ENCODE measurements at regions not wholly inside any gene's neighbourhood (a gene's known extent, or its start where the extent isn't known, plus 50 kb on each side); places are given as distances from the start of the nearest gene placed in this dataset.

DNA sequence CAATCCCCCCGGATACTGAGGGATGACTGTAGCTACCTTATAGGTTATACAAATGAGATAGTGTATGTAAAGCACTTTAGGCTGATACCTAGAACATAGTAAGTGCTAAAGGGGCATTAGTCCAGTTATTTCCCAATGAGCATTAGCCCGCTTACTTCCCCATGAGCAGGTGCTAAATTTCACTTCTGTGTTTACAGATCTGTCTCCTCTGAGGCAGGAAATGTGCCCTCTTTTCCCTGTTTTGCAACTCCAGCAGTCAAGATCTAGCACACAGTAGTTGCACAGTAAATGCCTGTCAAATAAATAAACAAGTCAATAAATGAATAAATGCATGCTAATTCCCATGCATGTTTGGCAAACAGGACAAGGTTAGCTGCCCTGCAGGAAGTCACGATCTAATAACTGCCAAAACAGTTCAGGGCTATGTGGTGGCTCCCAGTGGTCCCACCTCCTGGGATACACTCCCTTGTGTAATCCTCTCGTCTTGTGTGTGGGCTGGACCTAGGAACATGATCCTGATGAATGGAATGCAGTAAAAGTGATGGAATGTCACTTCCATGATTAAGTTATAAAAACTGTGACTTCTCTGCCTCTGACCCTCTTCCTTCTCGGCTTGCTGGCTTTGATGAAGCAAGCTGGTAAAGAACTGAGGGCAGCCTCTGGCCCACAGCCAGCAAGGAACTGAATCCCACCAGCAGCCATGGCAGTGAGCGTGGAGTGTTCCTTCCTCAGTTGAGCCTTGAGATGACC, 459.0 kb downstream of the SOX6 start:
- no peaks in the 10 kb centered on the region for H3K9me3 Mint-ChIP-seq (ENCODE audit: unreplicated experiment)
- H3K4me3 Mint-ChIP-seq (ENCODE audit: unreplicated experiment) = no peak overlapping the region
- TF ChIP-seq, protein P1, sequence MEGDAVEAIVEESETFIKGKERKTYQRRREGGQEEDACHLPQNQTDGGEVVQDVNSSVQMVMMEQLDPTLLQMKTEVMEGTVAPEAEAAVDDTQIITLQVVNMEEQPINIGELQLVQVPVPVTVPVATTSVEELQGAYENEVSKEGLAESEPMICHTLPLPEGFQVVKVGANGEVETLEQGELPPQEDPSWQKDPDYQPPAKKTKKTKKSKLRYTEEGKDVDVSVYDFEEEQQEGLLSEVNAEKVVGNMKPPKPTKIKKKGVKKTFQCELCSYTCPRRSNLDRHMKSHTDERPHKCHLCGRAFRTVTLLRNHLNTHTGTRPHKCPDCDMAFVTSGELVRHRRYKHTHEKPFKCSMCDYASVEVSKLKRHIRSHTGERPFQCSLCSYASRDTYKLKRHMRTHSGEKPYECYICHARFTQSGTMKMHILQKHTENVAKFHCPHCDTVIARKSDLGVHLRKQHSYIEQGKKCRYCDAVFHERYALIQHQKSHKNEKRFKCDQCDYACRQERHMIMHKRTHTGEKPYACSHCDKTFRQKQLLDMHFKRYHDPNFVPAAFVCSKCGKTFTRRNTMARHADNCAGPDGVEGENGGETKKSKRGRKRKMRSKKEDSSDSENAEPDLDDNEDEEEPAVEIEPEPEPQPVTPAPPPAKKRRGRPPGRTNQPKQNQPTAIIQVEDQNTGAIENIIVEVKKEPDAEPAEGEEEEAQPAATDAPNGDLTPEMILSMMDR (IDR thresholded peaks at IDR 0.05) = no peak
- no peak overlapping the region for H3K27ac Mint-ChIP-seq (ENCODE audit: unreplicated experiment)
- H3K27me3 Mint-ChIP-seq (ENCODE audit: unreplicated experiment) = peaks cover 3% of the 10 kb centered on the region
- H3K36me3 Mint-ChIP-seq (ENCODE audit: unreplicated experiment) = no peaks in the 10 kb centered on the region
- no peak for DNase-seq (ENCODE audit: extremely low spot score, unreplicated experiment)
- peaks cover 10% of the 10 kb centered on the region for H3K4me1 Mint-ChIP-seq (ENCODE audit: unreplicated experiment)

DNA sequence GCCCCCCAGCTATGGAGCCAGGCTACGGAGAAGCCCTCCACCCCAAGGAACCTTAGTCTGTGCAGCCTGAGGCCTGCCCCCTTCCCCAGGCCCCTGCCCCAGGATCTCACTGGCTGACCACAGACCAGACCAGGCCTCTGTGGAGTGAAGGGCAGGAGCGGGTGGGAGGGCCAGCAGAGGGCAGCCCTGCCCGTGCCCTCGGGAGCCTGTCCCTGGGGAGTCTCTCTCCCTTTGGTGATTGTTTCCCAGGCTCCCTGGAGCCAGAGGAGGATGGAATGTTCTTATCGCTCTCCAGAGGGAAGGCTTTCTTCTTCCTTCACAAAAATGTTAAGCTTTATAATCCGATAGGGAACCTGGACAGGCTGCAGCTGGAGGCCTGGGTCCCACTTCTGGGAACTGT, 455.3 kb downstream of the SOX6 start:
- Mint-ChIP-seq H3K4me3 (ENCODE audit: unreplicated experiment) (no peak overlapping the region), H3K9me3 (ENCODE audit: unreplicated experiment) (no peaks in the 10 kb centered on the region), H3K4me1 (ENCODE audit: unreplicated experiment) (peaks cover 13% of the 10 kb centered on the region), H3K27me3 (ENCODE audit: unreplicated experiment) (no peaks in the 10 kb centered on the region), H3K36me3 (ENCODE audit: unreplicated experiment) (no peaks in the 10 kb centered on the region), H3K27ac (ENCODE audit: unreplicated experiment) (no peak overlapping the region)
- no peak for DNase-seq (ENCODE audit: extremely low spot score, unreplicated experiment)
- TF ChIP-seq, protein P1 (IDR thresholded peaks at IDR 0.05) = peak; percentile 16

DNA sequence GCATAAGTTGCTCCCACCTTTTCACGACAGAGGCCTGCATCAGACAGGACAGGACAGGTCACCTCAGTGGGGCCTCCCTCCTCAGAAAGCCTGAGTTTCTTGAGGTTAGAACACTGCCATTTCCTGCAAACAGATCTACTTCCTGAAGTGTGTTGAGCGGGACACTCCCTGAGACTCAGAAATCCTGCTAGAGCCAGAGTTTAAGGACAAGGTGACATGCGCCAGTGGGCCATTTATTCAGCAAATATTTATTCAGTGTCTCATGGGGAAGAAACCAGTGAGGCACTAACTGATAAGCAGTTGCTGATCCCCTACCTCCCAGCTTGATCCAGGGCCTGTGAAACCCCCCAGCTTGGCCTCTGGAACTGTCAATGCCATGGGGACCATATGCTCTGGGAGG, 454.6 kb downstream of the SOX6 start:
- TF ChIP-seq, protein P1 (IDR thresholded peaks at IDR 0.05) = no peak
- Mint-ChIP-seq H3K4me3 (ENCODE audit: unreplicated experiment) (no peak overlapping the region), H3K4me1 (ENCODE audit: unreplicated experiment) (peaks cover 13% of the 10 kb centered on the region), H3K27me3 (ENCODE audit: unreplicated experiment) (no peaks in the 10 kb centered on the region), H3K27ac (ENCODE audit: unreplicated experiment) (no peak overlapping the region), H3K9me3 (ENCODE audit: unreplicated experiment) (no peaks in the 10 kb centered on the region), H3K36me3 (ENCODE audit: unreplicated experiment) (no peaks in the 10 kb centered on the region)
- no peak for DNase-seq (ENCODE audit: extremely low spot score, unreplicated experiment)

DNA sequence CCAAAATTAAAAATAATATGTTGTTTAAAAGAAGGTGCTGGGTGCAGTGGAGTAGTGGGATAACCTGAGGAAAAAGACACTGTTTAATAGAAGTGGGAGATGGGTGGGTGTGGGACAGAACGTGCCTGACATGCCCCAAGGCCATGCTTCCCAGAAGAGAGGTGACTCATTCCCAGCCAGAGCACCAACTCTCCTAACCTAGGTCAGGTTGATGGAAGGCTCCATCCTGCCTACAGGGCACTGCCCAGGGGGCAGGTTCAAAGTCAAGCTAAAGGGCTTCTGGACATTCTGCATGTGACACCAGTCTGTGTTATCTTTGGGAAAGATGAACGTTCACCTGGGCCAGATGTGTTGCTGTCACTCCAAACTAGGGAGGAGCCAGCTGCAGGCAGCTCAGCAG, 453.1 kb downstream of the SOX6 start:
- Mint-ChIP-seq H3K27me3 (ENCODE audit: unreplicated experiment) (no peaks in the 10 kb centered on the region), H3K4me3 (ENCODE audit: unreplicated experiment) (no peak overlapping the region), H3K36me3 (ENCODE audit: unreplicated experiment) (no peaks in the 10 kb centered on the region), H3K9me3 (ENCODE audit: unreplicated experiment) (no peaks in the 10 kb centered on the region), H3K27ac (ENCODE audit: unreplicated experiment) (no peak overlapping the region), H3K4me1 (ENCODE audit: unreplicated experiment) (peaks cover 7% of the 10 kb centered on the region)
- TF ChIP-seq, protein P1 (IDR thresholded peaks at IDR 0.05) = no peak
- no peak for DNase-seq (ENCODE audit: extremely low spot score, unreplicated experiment)

DNA sequence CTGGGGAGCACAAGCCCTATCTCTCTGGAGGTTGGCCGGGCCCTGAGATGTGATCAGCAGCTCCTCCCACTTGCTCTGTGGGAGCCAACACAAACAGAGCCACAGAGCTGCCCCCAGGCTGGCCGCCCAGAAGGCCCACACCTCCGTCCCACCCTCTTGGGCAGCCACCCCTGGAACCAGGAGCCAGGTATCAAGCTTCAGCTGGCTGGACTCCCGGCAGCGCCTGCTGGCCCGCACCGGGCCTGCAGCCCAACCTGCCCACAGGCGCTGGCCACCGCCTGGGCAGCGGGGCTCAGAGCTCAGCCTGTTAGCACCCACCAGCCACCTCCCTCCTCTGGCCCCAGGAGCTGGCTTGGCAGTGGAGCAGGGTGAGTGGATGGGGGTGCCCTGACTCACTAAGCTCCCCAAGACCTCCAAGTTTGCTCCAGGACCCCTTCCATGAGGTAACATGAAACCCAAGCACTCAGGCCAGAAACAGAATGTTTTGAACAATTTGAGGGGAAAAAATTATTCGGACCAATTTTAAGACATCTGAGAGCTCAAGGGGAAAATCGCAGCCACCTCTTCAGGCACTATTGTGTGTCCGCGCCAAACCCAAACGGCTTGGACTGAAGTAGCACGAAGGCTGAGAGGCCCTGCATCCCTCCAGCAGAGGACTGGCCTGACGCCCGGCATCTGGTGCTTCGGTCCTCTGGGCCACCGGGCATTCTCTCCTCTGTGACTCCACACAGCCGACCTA, 450.8 kb downstream of the SOX6 start:
- DNase-seq (ENCODE audit: extremely low spot score, unreplicated experiment) = no peak
- no peaks in the 10 kb centered on the region for H3K36me3 Mint-ChIP-seq (ENCODE audit: unreplicated experiment)
- TF ChIP-seq, protein P1 (IDR thresholded peaks at IDR 0.05) = no peak

More for the DNA sequence above, 450.8 kb downstream of the SOX6 start:
- no peak overlapping the region for H3K4me3 Mint-ChIP-seq (ENCODE audit: unreplicated experiment)
- no peak overlapping the region for H3K27ac Mint-ChIP-seq (ENCODE audit: unreplicated experiment)
- peaks cover 7% of the 10 kb centered on the region for H3K4me1 Mint-ChIP-seq (ENCODE audit: unreplicated experiment)
- no peaks in the 10 kb centered on the region for H3K9me3 Mint-ChIP-seq (ENCODE audit: unreplicated experiment)
- no peaks in the 10 kb centered on the region for H3K27me3 Mint-ChIP-seq (ENCODE audit: unreplicated experiment)

All from osteocyte (in vitro differentiated cells).